B cell (primary cell): ENCODE measurements at regions not wholly inside any gene's neighbourhood (a gene's known extent, or its start where the extent isn't known, plus 50 kb on each side); places are given as distances from the start of the nearest gene placed in this dataset.

ENCODE experiments used
- CTCF ChIP-seq: fragments of 200-600 bp; IDR thresholded peaks from one replicate; pipeline ENCODE4 v1.8.0; 2022; ENCODE audit warnings: antibody characterized with exemption, mild to moderate bottlenecking
- EZH2 ChIP-seq: IDR thresholded peaks from 2 replicates; pipeline ENCODE4 v1.6.1; 2012; ENCODE audit warnings: borderline replicate concordance, low read depth, mild to moderate bottlenecking, moderate library complexity, low read length; ENCODE audit not compliant: insufficient read depth, poor library complexity, severe bottlenecking

- TF ChIP-seq CTCF (no peak), EZH2 (no peak)
Measured at GRCh38 chr7:53350241-53350640, 314.8 kb downstream of the POM121L12 start.
